ENCODE measurements at regions not wholly inside any gene's neighbourhood (a gene's known extent, or its start where the extent isn't known, plus 50 kb on each side); places are given as distances from the start of the nearest gene placed in this dataset.
"Not testable (repeated sequence)": the region's sequence is repeated elsewhere in the genome, so short reads cannot be mapped to it uniquely, and the experiment has no call there.

- TF ChIP-seq CTBP2 (IDR thresholded peaks at IDR 0.05; ENCODE audit: borderline replicate concordance, insufficient read depth, insufficient read length, low read length) (no peak), CHD1 (IDR thresholded peaks at IDR 0.05; ENCODE audit: low read depth, low read length) (no peak), SRF (IDR thresholded peaks at IDR 0.05; ENCODE audit: low read depth, low read length) (no peak), SP4 (IDR thresholded peaks at IDR 0.05; ENCODE audit: low read length) (no peak), NRF1 (IDR thresholded peaks at IDR 0.05; ENCODE audit: low read depth, low read length) (no peak), JUND (IDR thresholded peaks at IDR 0.05; ENCODE audit: low read length) (no peak), TEAD4 (IDR thresholded peaks at IDR 0.05; ENCODE audit: low read depth, low read length) (no peak)
Observed at GRCh38 chr5:100017520-100018262, 517.5 kb upstream of the FAM174A start (continued).

GRCh38 chr5:100013305-100013704 lies 521.9 kb upstream of the FAM174A start:
- H3K79me2 ChIP-seq (ENCODE audit: control insufficient read depth in 1 of 2, insufficient read depth in 2 of 2, low read length in 2 of 2); H3K27ac ChIP-seq (ENCODE audit: low read depth, low read length); H4K91ac ChIP-seq (replicated peaks; ENCODE audit: insufficient read length, low read length); H2BK12ac ChIP-seq (ENCODE audit: low read depth, low read length); H2AFZ ChIP-seq (ENCODE audit: low read length); H2AK5ac ChIP-seq (ENCODE audit: low read depth, low read length); CTCF ChIA-PET (ENCODE audit: partially characterized antibody); H4K5ac ChIP-seq (ENCODE audit: insufficient read length, low read depth, low read length); H3K79me1 ChIP-seq (ENCODE audit: low read depth, low read length); H3K56ac ChIP-seq (replicated peaks; ENCODE audit: insufficient read length, low read depth, low read length); H4K20me1 ChIP-seq (replicated peaks in 1 of 2; ENCODE audit: control insufficient read depth in 1 of 2, insufficient read depth in 2 of 2, low read length in 2 of 2); H3K4me1 ChIP-seq (replicated peaks in 1 of 4; ENCODE audit: control insufficient read depth in 3 of 4, insufficient read depth in 4 of 4, low read length in 3 of 4); H2BK120ac ChIP-seq (replicated peaks; ENCODE audit: low read depth, low read length); H3K9ac ChIP-seq (replicated peaks in 1 of 4; ENCODE audit: extremely low read depth in 1 of 4, low read depth in 3 of 4, low read length in 3 of 4); H3K23ac ChIP-seq (ENCODE audit: insufficient read length); H2BK20ac ChIP-seq (ENCODE audit: low read length); POLR2A ChIA-PET (ENCODE audit: partially characterized antibody); H3K23me2 ChIP-seq (ENCODE audit: low read depth, low read length); H3K4me2 ChIP-seq (ENCODE audit: insufficient read depth in 1 of 2, low read depth in 2 of 2, low read length in 2 of 2); H3K4me3 ChIP-seq (ENCODE audit: extremely low read depth in 1 of 4, insufficient read depth in 2 of 4, low read depth in 3 of 4, low read length in 4 of 4); DNase-seq (ENCODE audit: low read depth in 1 of 2, low spot score in 2 of 2); H3K36me3 ChIP-seq (ENCODE audit: control insufficient read depth in 2 of 4, insufficient read depth in 4 of 4, low read length in 3 of 4); H3K18ac ChIP-seq (ENCODE audit: extremely low read depth, low read length); H2BK15ac ChIP-seq (ENCODE audit: low read length); H4K8ac ChIP-seq (ENCODE audit: extremely low read depth, insufficient read depth, low read length); H3K9me3 ChIP-seq (ENCODE audit: insufficient read depth in 2 of 2, low read depth in 1 of 2, low read length in 1 of 2); H3K14ac ChIP-seq (ENCODE audit: insufficient read length); H3K4ac ChIP-seq (replicated peaks; ENCODE audit: insufficient read length, low read depth, low read length); H2BK5ac ChIP-seq (ENCODE audit: low read depth, low read length); FAIRE-seq; H3K27me3 ChIP-seq (replicated peaks in 1 of 4; ENCODE audit: control insufficient read depth in 3 of 4, extremely low read depth in 1 of 4, insufficient read depth in 3 of 4, low read length in 3 of 4): not testable (repeated sequence)
- 93% methylated on average over 4 of the region's 4 CpGs; no CpG with 5 or more reads in 1 of the 2 experiments for WGBS, 2 experiments (ENCODE audit: extremely low coverage in 1 of 2, insufficient coverage in 1 of 2, insufficient read length in 1 of 2, insufficient replicate concordance in 2 of 2, low coverage in 1 of 2, low lambda C conversion rate in 2 of 2, missing lambda C conversion rate in 1 of 2)

All from H1 (cell line).